M059J (cell line): ENCODE measurements at regions not wholly inside any gene's neighbourhood (a gene's known extent, or its start where the extent isn't known, plus 50 kb on each side); places are given as distances from the start of the nearest gene placed in this dataset.
"Not testable (repeated sequence)": the region's sequence is repeated elsewhere in the genome, so short reads cannot be mapped to it uniquely, and the experiment has no call there.

Experiments used
- DNase-seq: peaks from one replicate; pipeline ENCODE4 v3.0.0-alpha.2; 2012; ENCODE audit warnings: low read depth

DNA sequence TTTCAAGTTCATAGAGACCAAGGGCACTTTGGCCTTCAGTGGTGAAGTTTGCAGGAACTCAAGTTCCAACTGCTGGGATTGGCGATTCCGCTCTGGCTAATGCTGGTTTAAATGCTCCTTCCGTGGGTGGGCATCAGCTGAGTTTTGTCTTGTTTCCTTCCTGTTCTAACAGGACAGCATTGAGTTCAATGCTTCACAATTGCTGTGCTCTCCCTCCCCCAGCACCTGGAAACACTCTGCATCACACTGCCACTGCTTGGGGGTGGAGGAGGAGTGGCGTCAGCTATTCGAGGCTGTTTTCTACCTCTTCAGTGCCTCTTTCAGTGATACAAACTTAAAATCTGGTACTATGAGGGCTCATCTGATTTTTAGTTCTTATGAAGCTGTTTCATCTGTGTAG, 634.9 kb downstream of the FSCB start:
- no peak for DNase-seq

DNA sequence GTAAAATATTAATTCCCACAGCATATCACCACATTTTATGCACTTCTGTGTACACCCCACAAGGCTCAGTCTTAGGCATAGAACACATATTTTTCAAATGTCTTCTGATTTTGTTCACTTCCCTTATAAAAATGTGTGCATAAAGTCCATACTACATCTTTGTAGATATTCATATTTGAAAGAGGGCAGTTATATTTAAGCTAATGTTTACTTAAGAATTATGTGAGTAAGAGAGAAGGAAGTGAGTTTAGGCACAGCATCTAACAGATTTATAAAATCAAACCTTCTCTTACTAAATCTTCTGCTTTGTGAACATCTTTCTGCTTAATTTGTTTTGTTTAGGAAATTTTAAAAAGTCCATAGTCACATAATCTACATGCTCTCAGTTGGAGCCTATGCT, 648.1 kb downstream of the FSCB start:
- no peak for DNase-seq

- DNase-seq = no peak
Measured at GRCh38 chr14:43855556-43855955, 651.5 kb downstream of the FSCB start.

DNA sequence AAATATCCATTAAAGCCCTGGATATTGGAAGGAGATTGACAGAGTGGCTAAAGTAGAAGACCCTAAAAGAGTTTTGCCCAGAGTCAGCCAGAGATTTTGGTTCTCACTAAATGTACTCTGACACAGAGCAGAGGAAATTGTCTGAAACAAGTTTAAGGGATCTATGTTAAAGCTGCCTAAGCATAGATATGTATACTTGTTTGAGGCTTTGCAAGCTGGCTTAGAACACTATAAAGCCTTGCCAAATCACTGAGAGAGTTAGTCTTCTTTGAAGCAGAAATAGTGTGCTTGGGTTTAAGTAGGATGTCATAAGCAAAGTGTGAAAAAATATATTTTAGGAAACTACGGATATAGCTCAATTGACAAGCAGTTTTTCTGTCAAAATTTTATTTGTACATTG, 653.5 kb downstream of the FSCB start:
- DNase-seq = no peak

DNA sequence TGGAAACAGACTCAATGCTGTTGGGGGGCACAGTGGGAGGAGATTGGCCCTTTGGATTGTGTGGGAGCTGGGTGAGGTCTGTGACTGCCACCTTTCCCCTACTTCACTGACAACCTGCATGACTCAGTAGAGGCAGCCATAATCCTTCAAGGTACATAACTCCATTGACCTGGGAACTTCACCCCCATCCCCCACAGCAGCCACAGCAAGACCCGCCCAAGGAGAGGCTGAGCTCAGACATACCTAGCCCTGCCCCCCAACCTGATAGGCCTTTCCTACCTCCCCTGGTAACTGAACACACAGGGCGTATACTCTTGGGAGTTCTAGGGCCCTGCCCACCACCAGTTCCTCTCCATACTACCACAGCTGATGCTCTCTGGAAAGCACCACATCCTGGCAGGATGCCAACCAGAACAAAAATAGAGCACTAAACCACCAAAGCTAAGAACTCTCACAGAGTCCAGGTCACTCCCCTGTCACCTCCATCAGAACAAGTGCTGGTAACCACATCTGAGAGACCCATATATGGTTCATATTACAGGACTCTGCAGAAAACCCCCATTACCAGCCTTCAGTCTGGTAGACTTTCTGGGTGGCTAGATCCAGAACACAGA, 703.9 kb downstream of the FSCB start:
- DNase-seq = no peak

GRCh38 chr14:43795600-43796228, 711.4 kb downstream of the FSCB start:
- DNase-seq = no peak

DNA sequence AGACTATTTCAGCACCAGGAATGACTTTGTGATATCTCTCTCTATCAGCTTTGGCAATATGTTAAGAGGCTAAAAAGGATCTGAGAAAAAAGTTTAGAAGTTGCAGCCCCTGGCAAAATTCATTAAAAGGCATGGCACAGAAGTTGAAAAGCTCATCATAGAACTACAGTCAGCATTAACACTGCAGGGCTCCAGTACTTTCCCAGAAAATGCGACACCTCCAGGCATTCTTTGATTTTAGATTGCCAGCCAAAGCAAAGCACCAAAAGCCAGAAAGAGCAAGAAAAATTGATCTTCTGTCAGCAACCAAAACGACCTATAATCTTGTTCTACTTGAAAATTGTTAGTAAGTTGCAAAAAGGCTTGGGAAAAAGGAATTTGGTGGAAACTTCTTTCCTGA, 713.5 kb downstream of the FSCB start:
- DNase-seq = no peak

DNA sequence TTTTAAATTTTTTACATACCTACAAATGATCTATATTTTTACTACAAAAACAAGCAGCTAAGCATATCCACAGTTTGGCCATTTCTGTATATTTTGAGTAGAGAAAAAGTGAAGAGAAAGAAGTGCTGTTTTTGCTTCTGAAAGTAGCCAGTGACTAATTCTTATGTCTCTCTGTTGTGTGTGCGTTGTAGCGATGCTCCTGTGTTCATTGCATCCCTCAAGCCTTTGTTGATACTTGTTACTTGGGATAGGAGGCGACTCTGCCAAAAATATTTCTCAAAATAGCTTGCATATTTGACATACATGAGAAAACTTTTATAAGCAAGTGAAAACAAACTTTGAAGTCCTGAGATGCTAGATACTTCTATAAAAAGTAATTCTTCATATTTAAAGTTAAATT, 714.1 kb downstream of the FSCB start:
- no peak for DNase-seq

DNA sequence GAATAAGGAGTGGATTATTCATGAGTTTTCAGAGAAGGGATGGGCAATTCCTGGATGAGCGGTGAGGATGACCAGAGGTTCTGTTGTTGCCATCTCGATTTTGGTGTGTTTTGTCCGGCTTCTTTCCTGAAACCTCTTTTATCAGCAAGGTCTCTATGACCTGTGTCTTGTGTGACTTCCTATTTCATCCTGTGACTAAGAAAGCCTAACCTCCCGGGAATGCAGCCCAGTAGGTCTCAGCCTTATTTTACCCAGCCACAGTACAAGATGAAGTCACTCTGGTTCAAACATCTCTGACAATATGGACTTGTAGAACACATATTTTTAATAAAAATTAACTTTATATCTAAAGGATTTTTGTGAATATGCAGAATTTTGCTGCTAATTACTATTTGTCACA, 716.4 kb downstream of the FSCB start:
- DNase-seq = no peak

DNA sequence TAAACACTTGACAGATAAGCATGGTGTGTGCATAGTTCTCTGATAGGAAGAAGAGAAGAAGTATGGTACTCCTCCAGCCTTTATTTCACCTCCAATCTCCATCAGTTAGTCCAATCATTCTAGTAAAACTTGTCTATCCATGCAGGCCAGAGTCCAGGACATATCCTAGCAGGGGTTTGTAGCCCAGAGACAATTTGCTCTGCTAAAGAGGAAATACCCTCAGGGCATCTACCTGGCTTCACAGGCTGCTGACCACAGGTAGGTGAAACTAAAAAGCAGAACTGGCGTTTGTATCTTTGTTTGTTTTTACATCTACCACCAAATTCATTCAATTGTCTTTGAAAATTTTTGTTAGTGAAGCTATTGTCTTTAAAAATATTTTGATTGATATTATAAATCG, 717.6 kb downstream of the FSCB start:
- DNase-seq = no peak

DNA sequence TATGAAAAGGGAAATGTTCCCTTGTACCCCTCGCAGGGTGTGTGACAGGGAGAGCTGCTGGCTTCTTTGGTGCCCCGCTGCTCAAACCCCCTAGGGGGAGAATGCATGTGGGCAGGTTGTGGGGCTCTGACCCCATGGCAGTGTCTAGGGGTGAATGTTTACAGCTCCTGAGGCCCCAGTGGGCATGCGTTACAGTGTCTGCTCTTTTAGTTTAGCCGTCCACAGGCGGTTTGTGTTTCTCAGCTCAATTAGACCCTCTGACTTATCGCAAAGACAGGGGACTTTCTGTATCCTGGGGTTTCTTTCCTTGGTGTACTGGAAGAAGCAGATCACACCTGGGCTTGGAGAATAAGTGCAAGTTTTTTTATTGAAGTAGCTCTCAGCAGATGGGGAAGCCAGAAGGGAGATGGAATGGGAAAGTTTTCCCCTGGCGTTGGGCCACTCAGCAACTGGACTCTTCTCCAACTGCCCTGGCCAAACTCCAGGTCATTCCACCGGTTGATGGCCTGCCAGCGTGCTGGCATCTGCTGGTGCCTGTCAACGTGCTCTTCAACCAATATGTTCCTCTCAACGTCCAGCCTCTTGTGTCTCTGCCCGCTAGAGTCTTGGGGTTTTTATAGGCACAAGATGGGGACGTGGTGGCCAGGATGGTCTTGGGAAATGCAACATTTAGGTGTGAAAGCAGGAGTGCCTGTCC, 720.9 kb downstream of the FSCB start:
- no peak for DNase-seq

- not testable (repeated sequence) for DNase-seq
Measured at GRCh38 chr14:43784432-43784831, 722.7 kb downstream of the FSCB start.

- DNase-seq = no peak
Measured at GRCh38 chr14:43778937-43779639, 728.0 kb downstream of the FSCB start.

DNA sequence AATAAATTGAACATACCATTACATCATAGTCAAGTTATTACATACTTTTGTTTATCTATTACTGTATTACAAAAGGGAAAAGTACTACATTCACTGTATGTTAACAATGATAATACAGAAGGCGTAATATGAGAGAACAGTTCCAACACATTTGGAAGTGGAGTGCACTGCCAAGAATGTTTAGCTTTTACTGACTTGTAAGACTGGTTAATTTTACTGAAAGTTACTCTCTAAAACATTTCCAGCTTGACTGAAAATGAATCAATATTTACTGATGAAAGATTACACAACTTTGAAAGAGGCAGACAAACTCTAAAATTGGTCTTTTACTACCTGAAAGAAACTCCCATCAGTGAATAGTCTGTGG, 728.5 kb downstream of the FSCB start:
- DNase-seq = no peak

DNA sequence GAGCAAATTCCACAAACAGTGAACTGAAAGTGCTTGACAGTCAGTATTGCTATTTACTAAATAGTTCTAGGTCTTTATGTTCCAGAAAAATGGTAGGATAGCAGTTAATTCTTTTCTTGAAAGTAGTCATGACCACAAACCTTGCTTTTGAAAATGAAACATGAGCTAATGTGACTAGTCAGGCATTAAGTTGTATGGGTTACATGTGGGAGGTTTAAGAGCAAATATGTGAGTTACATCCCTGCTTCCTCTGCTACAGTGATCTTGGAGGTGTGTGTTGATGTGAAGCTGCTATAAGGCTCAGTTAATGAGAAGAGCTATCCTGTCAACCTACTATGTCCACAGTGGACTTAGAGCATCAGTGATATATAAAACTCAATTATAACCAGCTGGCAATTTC, 741.6 kb downstream of the FSCB start:
- DNase-seq = no peak

GRCh38 chr14:43764433-43764832, 742.6 kb downstream of the FSCB start:
- no peak for DNase-seq

DNA sequence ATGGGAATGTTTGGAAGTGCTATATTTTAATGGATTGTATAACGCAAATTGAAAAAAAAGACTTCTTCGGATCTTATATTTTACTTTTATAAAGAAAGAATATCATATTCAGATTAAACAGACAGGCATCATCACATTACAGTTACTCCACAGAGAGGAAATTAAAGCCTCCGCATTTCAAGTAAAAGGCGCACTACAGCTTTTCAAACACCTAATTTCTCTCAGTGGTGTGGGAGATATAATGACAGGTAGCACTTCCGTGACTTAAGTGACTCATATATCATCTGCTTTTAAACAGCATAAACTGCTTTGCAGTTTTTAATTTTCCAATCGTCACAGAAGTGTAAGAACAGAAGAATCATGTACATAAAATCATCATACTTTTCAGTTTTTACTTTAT, 751.4 kb downstream of the FSCB start:
- DNase-seq = no peak

GRCh38 chr14:43754838-43755237, 752.2 kb downstream of the FSCB start:
- no peak for DNase-seq

- no peak for DNase-seq
Measured at GRCh38 chr14:43745746-43746145, 761.3 kb downstream of the FSCB start.

DNA sequence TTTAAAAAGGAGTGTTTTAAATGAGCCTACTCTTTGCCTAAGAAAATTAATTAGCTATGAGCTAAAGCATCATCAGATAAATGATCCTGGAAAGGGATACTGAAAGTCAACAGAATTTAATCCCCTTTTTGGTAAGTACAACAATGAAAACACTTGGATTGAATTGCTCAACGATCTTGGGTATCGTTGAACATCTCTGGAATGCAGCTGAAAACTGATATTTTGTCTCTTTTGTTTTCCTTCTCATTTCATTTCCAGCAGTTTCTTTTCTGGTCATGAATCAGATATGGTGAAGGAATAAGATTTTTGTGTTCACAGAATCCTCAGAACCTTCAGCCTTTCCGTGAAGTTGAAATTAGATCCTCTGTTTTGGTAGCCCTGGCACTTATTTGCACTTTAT, 771.2 kb downstream of the FSCB start:
- DNase-seq = no peak

- no peak for DNase-seq
Measured at GRCh38 chr14:43729143-43729542, 777.9 kb downstream of the FSCB start.

DNA sequence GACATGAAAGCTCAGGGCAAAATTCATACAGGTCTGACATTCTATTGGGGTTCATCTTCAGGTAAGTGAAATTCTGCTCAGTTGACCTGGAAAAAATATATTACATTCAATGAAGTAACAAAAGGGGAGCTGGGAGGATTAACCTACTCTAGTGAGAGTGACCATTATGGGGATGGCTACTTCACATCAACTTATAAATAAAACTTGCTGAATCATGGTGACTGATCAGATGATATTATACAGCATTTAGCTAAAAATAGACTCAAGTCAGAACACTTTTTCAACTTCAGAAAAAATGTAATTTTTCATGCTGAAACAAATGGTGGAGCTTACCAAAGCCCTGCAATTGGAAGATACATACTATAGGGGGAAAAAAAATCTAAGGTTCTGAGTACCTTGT, 800.2 kb downstream of the FSCB start:
- no peak for DNase-seq
